DND-41 (cell line): ENCODE measurements at regions not wholly inside any gene's neighbourhood (a gene's known extent, or its start where the extent isn't known, plus 50 kb on each side); places are given as distances from the start of the nearest gene placed in this dataset.
"Not testable (repeated sequence)": the region's sequence is repeated elsewhere in the genome, so short reads cannot be mapped to it uniquely, and the experiment has no call there.

ENCODE experiments used
- ATAC-seq: fragments of 200-7000 bp; cut with Tn5 transposase; 3 replicates; pipeline ENCODE4 v1.9.1; 2021; ENCODE audit warnings: low read depth; ENCODE audit not compliant: insufficient read depth
- DNase-seq: peaks from one replicate; pipeline ENCODE4 v3.0.0-alpha.2; 2020
- H2AFZ ChIP-seq: 2 replicates; pipeline ENCODE4 v1.6.0; 2012; ENCODE audit warnings: low read depth, low read length
- H3K27ac ChIP-seq: 2 replicates; pipeline ENCODE4 v1.5.1; 2012; ENCODE audit warnings: low read length, inconsistent platforms
- H3K27me3 ChIP-seq: fragments of 200-600 bp; sonication (generic); 2 replicates; pipeline ENCODE4 v1.6.0; 2012; ENCODE audit warnings: low read length, mild to moderate bottlenecking, inconsistent platforms; ENCODE audit not compliant: insufficient read depth, poor library complexity
- H3K36me3 ChIP-seq: 2 replicates; pipeline ENCODE4 v1.5.1; 2012; ENCODE audit warnings: low read length, inconsistent platforms; ENCODE audit not compliant: insufficient read depth
- H3K4me1 ChIP-seq: 2 replicates; pipeline ENCODE4 v1.5.1; 2012; ENCODE audit warnings: mild to moderate bottlenecking, low read length; ENCODE audit not compliant: insufficient read depth
- H3K4me2 ChIP-seq: 2 replicates; pipeline ENCODE4 v1.6.0; 2012; ENCODE audit warnings: mild to moderate bottlenecking, moderate library complexity, low read length, inconsistent platforms; ENCODE audit not compliant: insufficient read depth
- H3K4me3 ChIP-seq, 2 experiments: fragments of 200-600 bp in 1 of 2; shearing (Covaris generic) in 1 of 2; 2 replicates each; pipeline ENCODE4 v1.5.1; 2012 to 2016; ENCODE audit warnings: inconsistent platforms in 2 of 2, low read length in 2 of 2, mild to moderate bottlenecking in 2 of 2, low read depth in 1 of 2, moderate library complexity in 1 of 2
- H3K79me2 ChIP-seq: 2 replicates; pipeline ENCODE4 v1.6.0; 2012; ENCODE audit warnings: low read length, inconsistent platforms; ENCODE audit not compliant: insufficient read depth
- H3K9ac ChIP-seq: 2 replicates; pipeline ENCODE4 v1.6.0; 2012; ENCODE audit warnings: low read depth, mild to moderate bottlenecking, inconsistent platforms, low read length, moderate library complexity
- H3K9me3 ChIP-seq: 2 replicates; pipeline ENCODE4 v1.5.1; 2012; ENCODE audit warnings: low read length, moderate library complexity, mild to moderate bottlenecking, inconsistent platforms; ENCODE audit not compliant: insufficient read depth, severe bottlenecking
- H4K20me1 ChIP-seq: 2 replicates; pipeline ENCODE4 v1.6.0; 2012; ENCODE audit warnings: low read length; ENCODE audit not compliant: insufficient read depth
- EZH2 ChIP-seq: IDR thresholded peaks from 3 replicates; pipeline ENCODE4 v1.6.1; 2012; ENCODE audit warnings: borderline replicate concordance, low read depth, mild to moderate bottlenecking, moderate library complexity, low read length, inconsistent platforms; ENCODE audit not compliant: severe bottlenecking
- TF ChIP-seq, protein P1 (sequence below): IDR thresholded peaks from 2 replicates; pipeline ENCODE4 v1.5.1; 2012; ENCODE audit warnings: borderline replicate concordance, low read length, moderate library complexity, mild to moderate bottlenecking; ENCODE audit not compliant: poor library complexity, severe bottlenecking; ENCODE audit errors: extremely low read depth

DNA sequence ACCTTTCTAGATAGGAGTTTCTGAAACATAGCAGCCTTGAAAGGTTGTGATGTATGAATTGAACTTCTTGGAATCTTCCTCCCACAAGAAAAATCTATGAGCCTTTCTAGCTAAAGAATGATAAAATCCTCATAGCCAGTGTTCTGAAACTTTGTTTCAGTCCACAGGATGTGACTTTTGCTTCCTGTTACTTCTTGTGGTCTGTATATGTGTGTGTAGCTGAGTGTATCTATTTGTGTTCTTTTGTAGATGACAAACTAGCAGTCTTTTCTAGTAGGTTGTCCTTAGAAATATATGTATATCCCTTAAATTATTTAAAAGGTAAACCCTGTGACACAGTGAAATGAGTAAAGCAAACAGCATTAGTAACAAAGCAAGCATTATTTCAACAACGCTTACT, 188.8 kb downstream of the MRPS30 start:
- no peaks in the 10 kb centered on the region for H4K20me1 ChIP-seq
- no peak overlapping the region for H3K4me3 ChIP-seq
- no peak overlapping the region for H3K4me2 ChIP-seq
- no peak overlapping the region for H3K27ac ChIP-seq
- TF ChIP-seq EZH2: no peak
- TF ChIP-seq, protein P1, sequence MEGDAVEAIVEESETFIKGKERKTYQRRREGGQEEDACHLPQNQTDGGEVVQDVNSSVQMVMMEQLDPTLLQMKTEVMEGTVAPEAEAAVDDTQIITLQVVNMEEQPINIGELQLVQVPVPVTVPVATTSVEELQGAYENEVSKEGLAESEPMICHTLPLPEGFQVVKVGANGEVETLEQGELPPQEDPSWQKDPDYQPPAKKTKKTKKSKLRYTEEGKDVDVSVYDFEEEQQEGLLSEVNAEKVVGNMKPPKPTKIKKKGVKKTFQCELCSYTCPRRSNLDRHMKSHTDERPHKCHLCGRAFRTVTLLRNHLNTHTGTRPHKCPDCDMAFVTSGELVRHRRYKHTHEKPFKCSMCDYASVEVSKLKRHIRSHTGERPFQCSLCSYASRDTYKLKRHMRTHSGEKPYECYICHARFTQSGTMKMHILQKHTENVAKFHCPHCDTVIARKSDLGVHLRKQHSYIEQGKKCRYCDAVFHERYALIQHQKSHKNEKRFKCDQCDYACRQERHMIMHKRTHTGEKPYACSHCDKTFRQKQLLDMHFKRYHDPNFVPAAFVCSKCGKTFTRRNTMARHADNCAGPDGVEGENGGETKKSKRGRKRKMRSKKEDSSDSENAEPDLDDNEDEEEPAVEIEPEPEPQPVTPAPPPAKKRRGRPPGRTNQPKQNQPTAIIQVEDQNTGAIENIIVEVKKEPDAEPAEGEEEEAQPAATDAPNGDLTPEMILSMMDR: no peak
- no peak overlapping the region for H2AFZ ChIP-seq
- no peaks in the 10 kb centered on the region for H3K9me3 ChIP-seq
- ATAC-seq (no peak), DNase-seq (no peak)
- H3K4me1 ChIP-seq: no peaks in the 10 kb centered on the region
- H3K79me2 ChIP-seq: no peaks in the 10 kb centered on the region
- H3K27me3 ChIP-seq: no peaks in the 10 kb centered on the region
- no peaks in the 10 kb centered on the region for H3K36me3 ChIP-seq
- H3K9ac ChIP-seq: no peak overlapping the region

DNA sequence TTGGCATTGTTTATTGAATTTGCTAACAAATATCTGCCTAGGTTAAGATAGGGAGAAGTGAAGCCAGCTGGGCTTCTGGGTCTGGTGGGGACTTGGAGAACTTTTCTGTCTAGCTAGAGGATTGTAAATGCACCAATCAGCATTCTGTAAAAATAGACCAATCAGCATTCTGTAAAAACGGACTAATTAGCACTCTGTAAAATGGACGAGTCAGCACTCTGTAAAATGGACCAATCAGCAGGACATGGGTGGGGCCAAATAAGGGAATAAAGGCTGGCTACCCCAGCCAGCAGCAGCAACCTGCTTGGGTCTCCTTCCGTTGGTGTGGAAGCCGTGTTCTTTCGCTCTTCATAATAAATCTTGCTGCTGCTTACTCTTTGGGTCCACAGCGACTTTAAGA, 198.4 kb downstream of the MRPS30 start:
- not testable (repeated sequence) for DNase-seq, H3K4me1 ChIP-seq, H3K4me2 ChIP-seq, H3K9ac ChIP-seq, H2AFZ ChIP-seq, H3K9me3 ChIP-seq, H4K20me1 ChIP-seq, ATAC-seq, H3K79me2 ChIP-seq, H3K27me3 ChIP-seq, H3K36me3 ChIP-seq, H3K27ac ChIP-seq, H3K4me3 ChIP-seq

DNA sequence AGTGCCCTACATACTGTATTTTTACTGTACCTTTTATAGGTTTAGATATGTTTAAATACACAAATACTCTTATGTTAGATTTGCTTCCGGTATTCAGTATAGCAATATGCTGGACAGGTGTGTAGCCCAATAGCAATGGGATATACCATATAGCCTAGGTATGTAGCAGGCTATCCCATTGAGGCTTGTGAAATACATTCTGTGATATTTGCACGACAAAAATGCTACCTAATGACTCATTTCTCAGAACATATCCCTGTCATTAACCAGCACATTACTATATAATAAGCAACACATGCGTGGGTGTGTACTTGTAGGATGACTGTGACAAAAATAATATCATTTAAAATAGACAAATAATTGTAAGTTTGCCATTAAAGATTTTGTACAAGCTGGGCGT, 208.8 kb downstream of the MRPS30 start:
- Histone ChIP-seq H3K9ac (no peak overlapping the region), H3K4me1 (no peaks in the 10 kb centered on the region)
- ATAC-seq: no peak

DNA sequence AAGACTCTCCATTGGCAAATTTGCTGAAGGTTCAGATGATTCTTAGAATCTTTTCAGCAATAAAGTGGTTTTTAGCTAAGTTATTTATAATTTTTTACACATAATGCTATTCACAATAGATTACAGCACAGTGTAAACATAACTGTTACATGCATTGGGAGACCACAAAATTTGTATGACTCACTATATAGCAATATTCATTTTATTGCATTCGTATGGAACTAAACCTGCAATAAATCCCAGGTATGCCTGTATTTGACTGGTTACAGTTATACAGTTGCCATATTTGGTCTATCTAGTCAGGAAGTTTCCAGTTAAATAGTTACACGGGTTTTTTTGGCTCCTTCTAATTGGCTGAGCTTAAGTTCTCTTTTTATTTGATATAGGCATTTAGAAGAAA, 220.8 kb downstream of the MRPS30 start:
- Histone ChIP-seq H3K9me3 (no peaks in the 10 kb centered on the region), H3K4me3 (no peak overlapping the region), H3K27ac (no peak overlapping the region), H3K4me1 (no peaks in the 10 kb centered on the region), H2AFZ (no peak overlapping the region), H3K36me3 (no peaks in the 10 kb centered on the region), H3K4me2 (no peak overlapping the region), H4K20me1 (no peaks in the 10 kb centered on the region), H3K9ac (no peak overlapping the region), H3K27me3 (no peaks in the 10 kb centered on the region), H3K79me2 (no peaks in the 10 kb centered on the region)
- no peak for ATAC-seq
- no peak for DNase-seq
- TF ChIP-seq, protein P1: no peak
- TF ChIP-seq EZH2: no peak

More for the DNA sequence above, 208.8 kb downstream of the MRPS30 start:
- no peak for TF ChIP-seq EZH2
- TF ChIP-seq, protein P1: no peak
- Histone ChIP-seq H3K27me3 (no peaks in the 10 kb centered on the region), H3K4me3 (no peak overlapping the region), H3K4me2 (no peak overlapping the region), H3K9me3 (no peaks in the 10 kb centered on the region), H3K36me3 (no peaks in the 10 kb centered on the region), H3K79me2 (no peaks in the 10 kb centered on the region), H2AFZ (no peak overlapping the region), H4K20me1 (no peaks in the 10 kb centered on the region), H3K27ac (no peak overlapping the region)
- no peak for DNase-seq
